ENCODE measurements at regions not wholly inside any gene's neighbourhood (a gene's known extent, or its start where the extent isn't known, plus 50 kb on each side); places are given as distances from the start of the nearest gene placed in this dataset.

DNA sequence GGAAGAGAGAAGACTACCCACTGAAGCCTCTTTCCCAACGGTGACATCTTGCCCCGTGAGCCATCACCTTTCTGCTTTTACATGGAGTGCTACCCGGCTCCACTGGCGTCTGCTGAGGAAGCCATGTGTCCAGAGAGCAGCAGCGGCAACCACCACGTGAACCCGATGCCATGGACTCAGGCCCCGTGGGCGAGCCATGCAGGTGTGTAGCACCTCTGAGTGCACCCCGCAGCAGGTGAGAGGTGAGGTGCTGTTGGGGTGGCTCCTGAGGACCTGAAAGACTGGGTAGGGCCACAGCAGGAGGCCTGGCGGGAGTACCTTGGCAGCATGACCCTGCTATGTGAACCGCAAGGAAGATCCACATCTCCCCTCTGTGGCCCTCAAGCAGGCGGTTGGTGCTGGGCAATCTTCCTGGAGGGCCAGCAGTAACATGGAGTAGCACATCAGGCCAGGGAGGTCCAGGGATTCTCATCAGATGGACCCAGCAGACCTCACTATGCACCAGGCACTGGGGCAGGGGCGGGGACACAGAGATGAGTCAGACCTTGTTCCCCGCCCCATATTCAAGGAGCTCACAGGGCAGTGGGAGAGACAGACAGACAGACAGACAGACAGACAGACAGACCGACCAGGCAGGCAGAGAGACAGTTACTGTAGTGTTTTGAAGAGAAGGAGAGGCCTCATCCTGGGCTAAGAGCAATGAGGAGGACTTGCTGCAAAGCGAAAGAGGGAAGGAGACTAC, 129.6 kb downstream of the PAPOLA start:
- Histone ChIP-seq H3K27me3 (no peaks in the 10 kb centered on the region), H3K9me3 (peaks cover 0 to 15% (median 0%) of the 10 kb centered on the region in 3 donors), H3K4me1 (no peaks in the 10 kb centered on the region), H3K4me3 (no peak overlapping the region), H3K27ac (no peak overlapping the region), H3K36me3 (no peaks in the 10 kb centered on the region)
- no peak for ATAC-seq
- TF ChIP-seq POLR2A (IDR thresholded peaks at IDR 0.05) (no peak), POLR2AphosphoS5 (IDR thresholded peaks at IDR 0.05) (no peak), EP300 (IDR thresholded peaks at IDR 0.05) (no peak)
- TF ChIP-seq, protein P1, sequence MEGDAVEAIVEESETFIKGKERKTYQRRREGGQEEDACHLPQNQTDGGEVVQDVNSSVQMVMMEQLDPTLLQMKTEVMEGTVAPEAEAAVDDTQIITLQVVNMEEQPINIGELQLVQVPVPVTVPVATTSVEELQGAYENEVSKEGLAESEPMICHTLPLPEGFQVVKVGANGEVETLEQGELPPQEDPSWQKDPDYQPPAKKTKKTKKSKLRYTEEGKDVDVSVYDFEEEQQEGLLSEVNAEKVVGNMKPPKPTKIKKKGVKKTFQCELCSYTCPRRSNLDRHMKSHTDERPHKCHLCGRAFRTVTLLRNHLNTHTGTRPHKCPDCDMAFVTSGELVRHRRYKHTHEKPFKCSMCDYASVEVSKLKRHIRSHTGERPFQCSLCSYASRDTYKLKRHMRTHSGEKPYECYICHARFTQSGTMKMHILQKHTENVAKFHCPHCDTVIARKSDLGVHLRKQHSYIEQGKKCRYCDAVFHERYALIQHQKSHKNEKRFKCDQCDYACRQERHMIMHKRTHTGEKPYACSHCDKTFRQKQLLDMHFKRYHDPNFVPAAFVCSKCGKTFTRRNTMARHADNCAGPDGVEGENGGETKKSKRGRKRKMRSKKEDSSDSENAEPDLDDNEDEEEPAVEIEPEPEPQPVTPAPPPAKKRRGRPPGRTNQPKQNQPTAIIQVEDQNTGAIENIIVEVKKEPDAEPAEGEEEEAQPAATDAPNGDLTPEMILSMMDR (IDR thresholded peaks at IDR 0.05) = no peak
- 62 to 87% methylated on average over 2 to 4 of the region's 17 CpGs for WGBS, 2 donors (ENCODE audit: low coverage in 1 of 2)

DNA sequence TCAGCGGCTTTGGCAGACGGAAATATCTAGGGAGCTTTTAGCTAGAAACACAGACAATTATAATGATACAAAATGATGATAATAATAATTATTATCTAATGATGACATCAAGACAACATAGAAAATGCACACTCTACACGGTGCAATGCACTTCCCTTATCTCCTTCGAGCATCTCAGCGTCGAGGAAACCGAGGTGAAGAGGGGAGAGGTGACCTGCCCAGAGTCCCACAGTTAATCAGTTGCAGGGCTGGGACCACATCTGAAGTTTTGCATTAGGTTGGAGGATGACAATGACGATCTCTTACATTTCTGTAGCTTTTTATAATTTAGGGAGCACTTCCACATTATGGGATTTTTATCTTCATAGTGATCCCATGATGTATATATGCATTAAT, 130.2 kb downstream of the PAPOLA start:
- Histone ChIP-seq H3K4me3 (no peak overlapping the region), H3K27ac (no peak overlapping the region), H3K36me3 (no peaks in the 10 kb centered on the region), H3K27me3 (no peaks in the 10 kb centered on the region), H3K9me3 (peaks cover 0 to 15% (median 0%) of the 10 kb centered on the region in 3 donors), H3K4me1 (no peaks in the 10 kb centered on the region)
- WGBS, 2 donors (ENCODE audit: low coverage in 1 of 2) = 61 to 81% methylated on average over 6 to 8 of the region's 8 CpGs
- TF ChIP-seq EP300 (IDR thresholded peaks at IDR 0.05) (no peak), POLR2A (IDR thresholded peaks at IDR 0.05) (no peak), POLR2AphosphoS5 (IDR thresholded peaks at IDR 0.05) (no peak)
- TF ChIP-seq, protein P1 (IDR thresholded peaks at IDR 0.05) = no peak
- ATAC-seq = no peak

DNA sequence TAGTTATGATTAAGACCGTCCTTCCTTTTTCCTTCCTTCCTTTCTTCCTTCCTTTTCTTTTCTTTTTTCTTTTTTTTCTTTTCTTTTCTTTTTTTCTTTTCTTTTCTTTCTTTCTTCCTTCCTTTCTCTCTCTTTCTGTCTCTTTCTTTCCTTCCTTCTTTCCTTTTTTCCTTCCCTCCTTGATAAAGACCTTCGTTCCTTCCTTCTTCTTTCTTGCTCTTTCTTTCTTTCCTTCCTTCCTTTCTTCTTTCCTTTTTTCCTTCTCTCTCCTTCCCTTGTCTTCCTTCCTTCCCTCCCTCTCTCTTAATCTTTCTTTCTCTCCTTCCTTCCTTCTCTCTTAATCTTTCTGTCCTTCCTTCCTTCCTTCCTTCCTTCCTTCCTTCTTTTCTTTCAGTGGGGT, 130.9 kb downstream of the PAPOLA start:
- 42 to 60% methylated on average over 2 of the region's 2 CpGs for WGBS, 2 donors (ENCODE audit: low coverage in 1 of 2)
- Histone ChIP-seq H3K36me3 (no peaks in the 10 kb centered on the region), H3K9me3 (peaks cover 0 to 15% (median 0%) of the 10 kb centered on the region in 3 donors), H3K4me1 (no peaks in the 10 kb centered on the region), H3K27ac (no peak overlapping the region), H3K27me3 (no peaks in the 10 kb centered on the region), H3K4me3 (no peak overlapping the region)
- ATAC-seq = no peak
- no peak for TF ChIP-seq POLR2A (IDR thresholded peaks at IDR 0.05)

DNA sequence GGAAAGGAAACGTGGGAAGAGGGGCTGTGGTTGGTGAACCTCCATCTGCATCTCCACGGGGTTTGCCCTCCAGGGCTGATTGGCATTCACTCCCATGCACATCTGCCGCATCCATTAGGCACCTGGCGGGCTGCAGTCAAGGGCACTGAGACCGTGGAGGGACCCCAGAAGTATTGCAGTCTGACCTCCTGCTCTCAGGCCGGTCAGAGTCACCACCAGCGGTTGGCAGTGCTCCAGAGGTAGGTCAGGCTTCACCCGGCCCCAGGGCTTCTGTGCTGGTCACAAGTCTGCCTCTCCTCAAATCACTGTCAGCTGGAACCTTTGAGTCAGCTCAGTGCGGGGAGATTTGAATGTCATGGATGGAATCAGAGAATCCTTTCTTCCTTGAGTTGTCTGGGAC, 132.3 kb downstream of the PAPOLA start:
- H3K27ac ChIP-seq = no peak overlapping the region
- no peak for ATAC-seq
- no peaks in the 10 kb centered on the region for H3K36me3 ChIP-seq
- no peaks in the 10 kb centered on the region for H3K27me3 ChIP-seq
- no peaks in the 10 kb centered on the region for H3K4me1 ChIP-seq
- peaks cover 0 to 10% (median 0%) of the 10 kb centered on the region in 3 donors for H3K9me3 ChIP-seq
- TF ChIP-seq, protein P1 (IDR thresholded peaks at IDR 0.05) = no peak
- no peak for TF ChIP-seq EP300 (IDR thresholded peaks at IDR 0.05)
- WGBS, 2 donors (ENCODE audit: low coverage in 1 of 2) = no CpG with 5 or more reads among the region's 9 CpGs
- H3K4me3 ChIP-seq = no peak overlapping the region

DNA sequence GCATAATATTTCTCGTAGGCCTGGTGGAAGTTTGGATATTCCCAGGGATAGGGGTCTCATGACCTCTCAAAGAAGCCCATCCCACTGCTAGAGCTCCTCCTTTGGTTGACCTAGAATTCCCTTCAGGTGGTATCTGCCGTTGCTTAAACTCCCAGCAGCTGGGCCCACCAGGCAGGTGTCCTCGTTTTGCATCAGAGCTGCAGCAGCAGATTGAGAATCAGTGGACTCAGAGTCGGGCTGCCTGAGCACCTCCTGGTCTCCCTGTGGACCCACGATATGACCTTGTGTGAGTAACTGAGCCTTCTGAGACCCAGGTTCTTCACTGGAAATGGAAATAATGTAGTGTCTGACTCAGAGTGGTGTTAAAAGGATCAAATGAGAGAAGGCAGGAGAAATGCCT, 132.7 kb downstream of the PAPOLA start:
- Histone ChIP-seq H3K9me3 (peaks cover 0 to 6% (median 0%) of the 10 kb centered on the region in 3 donors), H3K4me3 (no peak overlapping the region), H3K36me3 (no peaks in the 10 kb centered on the region), H3K4me1 (no peaks in the 10 kb centered on the region), H3K27me3 (no peaks in the 10 kb centered on the region), H3K27ac (no peak overlapping the region)
- no CpG with 5 or more reads among the region's 5 CpGs for WGBS, 2 donors (ENCODE audit: low coverage in 1 of 2)
- TF ChIP-seq EP300 (IDR thresholded peaks at IDR 0.05) = no peak
- TF ChIP-seq, protein P1 (IDR thresholded peaks at IDR 0.05) = no peak
- TF ChIP-seq POLR2AphosphoS5 (IDR thresholded peaks at IDR 0.05) = no peak
- no peak for TF ChIP-seq POLR2A (IDR thresholded peaks at IDR 0.05)
- no peak for ATAC-seq

Data from gastroesophageal sphincter (tissue), 4 donors.